ENCODE measurements at regions not wholly inside any gene's neighbourhood (a gene's known extent, or its start where the extent isn't known, plus 50 kb on each side); places are given as distances from the start of the nearest gene placed in this dataset.

DNA sequence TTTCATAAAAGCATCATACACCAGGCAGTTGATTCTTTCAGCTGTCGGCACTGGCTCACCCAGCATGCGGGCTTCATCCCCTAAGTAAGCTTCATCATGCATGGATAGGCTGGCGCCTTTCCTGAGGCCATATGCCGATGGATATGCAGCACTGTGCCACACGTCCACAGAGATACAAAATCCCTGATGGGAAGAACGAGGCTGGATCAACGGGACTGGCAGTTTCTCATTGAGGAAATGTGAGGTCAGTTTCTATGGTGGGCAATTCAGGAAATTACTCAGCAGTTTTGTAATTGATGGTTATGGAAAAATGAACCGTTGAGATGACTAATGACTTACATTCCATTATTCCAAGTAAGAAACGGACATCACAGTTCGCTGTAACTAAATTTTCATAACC lies 453.8 kb downstream of the TMEM121 start:
- no peak for TF ChIP-seq POLR2A (IDR thresholded peaks at IDR 0.05)
- TF ChIP-seq, protein P1, sequence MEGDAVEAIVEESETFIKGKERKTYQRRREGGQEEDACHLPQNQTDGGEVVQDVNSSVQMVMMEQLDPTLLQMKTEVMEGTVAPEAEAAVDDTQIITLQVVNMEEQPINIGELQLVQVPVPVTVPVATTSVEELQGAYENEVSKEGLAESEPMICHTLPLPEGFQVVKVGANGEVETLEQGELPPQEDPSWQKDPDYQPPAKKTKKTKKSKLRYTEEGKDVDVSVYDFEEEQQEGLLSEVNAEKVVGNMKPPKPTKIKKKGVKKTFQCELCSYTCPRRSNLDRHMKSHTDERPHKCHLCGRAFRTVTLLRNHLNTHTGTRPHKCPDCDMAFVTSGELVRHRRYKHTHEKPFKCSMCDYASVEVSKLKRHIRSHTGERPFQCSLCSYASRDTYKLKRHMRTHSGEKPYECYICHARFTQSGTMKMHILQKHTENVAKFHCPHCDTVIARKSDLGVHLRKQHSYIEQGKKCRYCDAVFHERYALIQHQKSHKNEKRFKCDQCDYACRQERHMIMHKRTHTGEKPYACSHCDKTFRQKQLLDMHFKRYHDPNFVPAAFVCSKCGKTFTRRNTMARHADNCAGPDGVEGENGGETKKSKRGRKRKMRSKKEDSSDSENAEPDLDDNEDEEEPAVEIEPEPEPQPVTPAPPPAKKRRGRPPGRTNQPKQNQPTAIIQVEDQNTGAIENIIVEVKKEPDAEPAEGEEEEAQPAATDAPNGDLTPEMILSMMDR (IDR thresholded peaks at IDR 0.05), result no peak
- TF ChIP-seq POLR2AphosphoS5 (IDR thresholded peaks at IDR 0.05; ENCODE audit: insufficient read depth in 1 of 2, low read depth in 1 of 2), result no peak
